SH-SY5Y (cell line): ENCODE measurements at regions not wholly inside any gene's neighbourhood (a gene's known extent, or its start where the extent isn't known, plus 50 kb on each side); places are given as distances from the start of the nearest gene placed in this dataset.

ENCODE experiments used
- GATA2 ChIP-seq: IDR thresholded peaks from 2 replicates; pipeline ENCODE4 v1.6.1; 2011; ENCODE audit warnings: mild to moderate bottlenecking, low read depth, low read length
- GATA3 ChIP-seq: IDR thresholded peaks from 2 replicates; pipeline ENCODE4 v1.6.1; 2011; ENCODE audit warnings: low read depth, mild to moderate bottlenecking, low read length, moderate library complexity

- no peak for TF ChIP-seq GATA2
- no peak for TF ChIP-seq GATA3
These were observed 429.0 kb upstream of the POT1 start for GRCh38 chr7:125358551-125359167.
